SU-DHL-6 (cell line): ENCODE measurements at regions not wholly inside any gene's neighbourhood (a gene's known extent, or its start where the extent isn't known, plus 50 kb on each side); places are given as distances from the start of the nearest gene placed in this dataset.

Experiments used
- EZH2phosphoT487 ChIP-seq: fragments of 200-600 bp; sonication (generic), shearing (Covaris generic); conservative IDR thresholded peaks from 2 replicates; pipeline ENCODE4 v1.6.1; 2018; ENCODE audit warnings: mild to moderate bottlenecking, antibody characterized with exemption, low read length, moderate library complexity, mixed read lengths
- TF ChIP-seq, protein P1 (sequence below): fragments of 200-600 bp; sonication (generic); IDR thresholded peaks from one replicate; pipeline ENCODE4 v1.5.1; 2017; ENCODE audit warnings: antibody characterized with exemption, mild to moderate bottlenecking, low read length, moderate library complexity; ENCODE audit not compliant: insufficient read depth, poor library complexity, severe bottlenecking

GRCh38 chr7:131883769-131884168, 327.3 kb upstream of the PODXL start:
- TF ChIP-seq, protein P1, sequence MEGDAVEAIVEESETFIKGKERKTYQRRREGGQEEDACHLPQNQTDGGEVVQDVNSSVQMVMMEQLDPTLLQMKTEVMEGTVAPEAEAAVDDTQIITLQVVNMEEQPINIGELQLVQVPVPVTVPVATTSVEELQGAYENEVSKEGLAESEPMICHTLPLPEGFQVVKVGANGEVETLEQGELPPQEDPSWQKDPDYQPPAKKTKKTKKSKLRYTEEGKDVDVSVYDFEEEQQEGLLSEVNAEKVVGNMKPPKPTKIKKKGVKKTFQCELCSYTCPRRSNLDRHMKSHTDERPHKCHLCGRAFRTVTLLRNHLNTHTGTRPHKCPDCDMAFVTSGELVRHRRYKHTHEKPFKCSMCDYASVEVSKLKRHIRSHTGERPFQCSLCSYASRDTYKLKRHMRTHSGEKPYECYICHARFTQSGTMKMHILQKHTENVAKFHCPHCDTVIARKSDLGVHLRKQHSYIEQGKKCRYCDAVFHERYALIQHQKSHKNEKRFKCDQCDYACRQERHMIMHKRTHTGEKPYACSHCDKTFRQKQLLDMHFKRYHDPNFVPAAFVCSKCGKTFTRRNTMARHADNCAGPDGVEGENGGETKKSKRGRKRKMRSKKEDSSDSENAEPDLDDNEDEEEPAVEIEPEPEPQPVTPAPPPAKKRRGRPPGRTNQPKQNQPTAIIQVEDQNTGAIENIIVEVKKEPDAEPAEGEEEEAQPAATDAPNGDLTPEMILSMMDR, result no peak
- no peak for TF ChIP-seq EZH2phosphoT487
